GM18870 (cell line): ENCODE measurements at regions not wholly inside any gene's neighbourhood (a gene's known extent, or its start where the extent isn't known, plus 50 kb on each side); places are given as distances from the start of the nearest gene placed in this dataset.
"Not testable (repeated sequence)": the region's sequence is repeated elsewhere in the genome, so short reads cannot be mapped to it uniquely, and the experiment has no call there.

Experiments
- ATAC-seq: cut with Tn5 transposase; IDR thresholded peaks from one replicate; pipeline ENCODE4 v1.9.1; 2021; ENCODE audit warnings: moderate library complexity; ENCODE audit not compliant: unreplicated experiment

DNA sequence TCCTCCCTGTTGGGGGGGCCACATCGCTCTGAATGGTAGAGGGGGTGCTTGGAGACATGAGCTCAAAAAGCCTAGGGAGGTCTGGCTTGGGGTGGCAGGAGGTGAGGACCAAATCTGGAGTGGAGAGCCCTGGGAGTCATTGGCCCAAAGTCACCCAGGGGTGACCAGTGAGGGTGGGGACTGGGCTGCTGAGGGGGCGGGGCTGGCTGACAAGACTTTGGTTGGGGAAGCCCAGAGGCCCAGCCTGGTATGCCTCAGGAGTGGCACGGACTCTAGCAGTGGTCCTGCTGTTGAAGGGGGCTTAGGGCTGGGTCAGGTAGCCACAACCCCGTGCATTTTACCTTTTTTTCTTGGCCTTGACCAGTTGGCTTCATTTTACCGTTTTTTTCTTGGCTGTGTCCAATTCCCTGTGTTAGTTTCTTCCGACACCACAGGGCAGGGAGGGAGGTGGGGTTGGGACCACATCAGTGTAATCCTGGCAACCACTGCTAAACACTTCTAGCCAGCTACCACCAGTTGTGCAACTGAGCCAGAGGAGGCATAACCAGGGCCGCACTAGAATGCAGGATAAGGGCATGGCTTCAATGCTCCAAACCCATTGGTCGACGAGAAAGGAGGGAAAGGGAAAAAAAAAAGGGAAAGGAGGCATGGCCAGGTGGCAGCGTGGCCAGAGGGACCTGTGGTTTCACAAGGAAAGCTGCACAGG, 105.3 kb upstream of the C2CD4B start:
- no peak for ATAC-seq

DNA sequence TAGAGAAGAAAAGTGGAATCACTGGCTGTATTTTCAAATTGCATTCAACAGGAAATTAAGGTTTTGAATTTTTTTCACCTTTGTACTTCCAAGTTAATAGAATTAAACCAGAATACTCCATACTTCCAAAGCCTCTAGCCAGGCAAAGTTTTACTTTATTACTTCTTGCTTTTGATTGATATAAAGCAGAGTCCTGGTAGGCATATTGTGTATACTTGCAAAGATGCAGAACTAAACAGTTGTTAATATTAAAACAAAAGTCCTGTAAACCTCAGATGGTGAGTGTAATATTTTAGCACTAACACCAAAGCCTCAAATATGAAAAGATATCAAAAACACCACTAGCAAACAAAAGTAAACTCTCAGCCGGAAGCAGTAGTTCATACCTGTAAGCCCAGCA, 107.2 kb upstream of the C2CD4B start:
- no peak for ATAC-seq

DNA sequence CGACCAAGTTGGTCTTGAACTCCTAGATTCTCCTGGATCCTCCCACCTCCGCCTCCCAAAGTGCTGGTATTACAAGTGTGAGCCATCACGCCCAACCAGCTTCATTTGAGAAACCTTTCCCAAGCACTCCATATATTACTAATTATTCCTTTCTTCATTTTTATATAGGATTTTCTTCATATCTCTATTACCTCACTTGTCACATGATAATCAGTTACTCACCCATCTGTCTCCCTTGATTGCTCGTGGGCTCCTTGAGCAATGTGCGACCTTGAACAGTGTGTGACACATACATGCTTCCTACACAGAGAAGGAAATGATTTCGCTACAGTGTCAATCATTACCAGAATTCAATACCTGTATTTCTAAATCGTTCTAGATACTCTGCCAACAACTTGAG, 110.7 kb upstream of the C2CD4B start:
- ATAC-seq: no peak

DNA sequence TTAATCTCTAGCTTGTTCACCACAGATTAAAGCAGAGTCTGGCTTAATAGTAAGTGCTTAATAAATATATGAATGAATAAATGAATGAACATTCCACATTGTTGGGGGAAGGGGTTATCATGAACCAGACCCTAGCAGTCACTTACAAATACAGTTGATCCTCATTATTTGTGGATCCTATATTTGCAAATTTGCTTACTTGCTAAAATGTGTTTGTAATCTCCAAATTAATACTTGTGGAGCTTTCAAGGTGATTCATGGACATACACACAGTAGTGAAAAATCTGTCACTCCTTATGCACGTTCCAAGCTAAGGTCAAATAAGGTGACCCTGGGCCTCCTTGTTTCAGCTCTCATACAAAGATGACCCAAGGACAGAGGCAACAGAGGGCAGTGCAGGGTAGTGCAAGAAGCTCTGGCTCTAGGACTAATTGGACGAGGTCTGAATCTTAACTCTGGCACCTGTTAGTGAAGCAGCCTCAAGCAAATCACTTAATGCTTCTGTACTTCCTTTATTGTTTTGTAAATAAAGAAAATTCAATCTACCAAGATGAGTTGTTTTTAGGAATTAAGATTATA, 112.8 kb upstream of the C2CD4B start:
- no peak for ATAC-seq

DNA sequence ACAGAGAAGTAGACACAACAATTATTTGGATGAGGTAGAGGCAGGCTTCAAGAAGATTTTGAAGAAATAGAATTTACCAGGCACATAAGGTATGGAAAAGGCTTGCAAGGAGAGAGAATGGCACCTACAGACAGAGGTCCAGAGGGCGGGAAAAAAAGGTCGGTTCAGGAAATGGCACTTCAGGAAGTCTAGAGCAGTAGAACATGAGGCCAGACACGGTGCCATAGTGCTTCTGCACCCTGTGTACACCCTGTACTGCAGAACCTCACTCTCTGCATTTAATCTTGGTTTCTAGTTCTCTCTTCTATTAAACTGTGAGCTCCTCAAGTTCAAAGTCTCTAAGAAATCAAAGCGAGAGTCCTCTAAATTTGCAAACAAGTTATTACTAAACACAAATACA, 113.4 kb upstream of the C2CD4B start:
- no peak for ATAC-seq

DNA sequence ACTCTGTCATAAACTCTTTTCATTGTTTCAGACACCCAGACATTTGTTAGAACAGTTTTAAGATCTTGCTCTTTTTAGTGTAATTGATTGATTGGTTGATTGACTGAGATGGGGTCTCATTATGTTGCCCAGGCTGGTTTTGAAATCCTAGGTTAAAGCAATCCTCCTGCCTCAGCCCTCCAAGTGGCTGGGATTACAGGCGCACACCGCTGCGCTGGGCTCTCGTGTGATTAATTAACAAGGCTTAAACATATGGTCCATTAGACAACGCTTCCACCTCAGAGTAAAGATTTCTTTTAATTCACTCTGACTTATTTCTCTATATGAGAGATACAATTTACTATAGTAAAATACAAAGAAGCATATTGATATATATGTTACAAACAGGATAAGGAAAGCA, 114.0 kb upstream of the C2CD4B start:
- no peak for ATAC-seq

DNA sequence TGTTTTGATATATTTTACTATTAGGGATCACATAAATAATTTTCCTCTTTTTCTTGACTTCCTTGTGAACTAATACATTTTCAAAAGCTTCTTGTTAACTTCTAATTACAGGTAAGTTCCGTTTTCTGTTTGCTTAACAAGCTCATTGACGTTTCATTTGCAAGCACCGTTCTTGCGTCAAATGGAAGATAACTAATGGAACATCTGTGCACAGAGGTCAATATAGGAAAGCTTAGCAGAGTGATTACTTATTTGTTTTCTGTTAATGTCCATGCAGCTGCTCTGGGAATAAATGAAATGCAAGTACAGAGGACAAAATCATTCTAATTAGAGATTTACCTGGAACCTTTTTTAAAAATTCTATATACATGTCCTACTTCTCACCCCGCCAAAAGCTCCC, 115.5 kb upstream of the C2CD4B start:
- no peak for ATAC-seq

DNA sequence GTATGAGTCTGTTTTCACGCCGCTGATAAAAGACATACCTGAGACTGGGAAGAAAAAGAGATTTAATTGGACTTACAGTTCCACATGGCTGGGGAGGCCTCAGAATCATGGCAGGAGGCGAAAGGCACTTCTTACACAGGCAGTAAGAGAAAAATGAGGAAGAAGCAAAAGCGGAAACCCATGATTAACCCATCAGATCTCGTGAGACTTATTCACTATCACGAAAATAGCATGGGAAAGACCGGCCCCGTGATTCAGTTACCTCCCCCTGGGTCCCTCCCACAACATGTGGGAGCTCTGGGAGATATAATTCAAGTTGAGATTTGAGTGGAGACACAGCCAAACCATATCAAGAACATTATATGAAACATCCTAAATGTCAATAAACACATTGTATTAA, 116.7 kb upstream of the C2CD4B start:
- not testable (repeated sequence) for ATAC-seq

DNA sequence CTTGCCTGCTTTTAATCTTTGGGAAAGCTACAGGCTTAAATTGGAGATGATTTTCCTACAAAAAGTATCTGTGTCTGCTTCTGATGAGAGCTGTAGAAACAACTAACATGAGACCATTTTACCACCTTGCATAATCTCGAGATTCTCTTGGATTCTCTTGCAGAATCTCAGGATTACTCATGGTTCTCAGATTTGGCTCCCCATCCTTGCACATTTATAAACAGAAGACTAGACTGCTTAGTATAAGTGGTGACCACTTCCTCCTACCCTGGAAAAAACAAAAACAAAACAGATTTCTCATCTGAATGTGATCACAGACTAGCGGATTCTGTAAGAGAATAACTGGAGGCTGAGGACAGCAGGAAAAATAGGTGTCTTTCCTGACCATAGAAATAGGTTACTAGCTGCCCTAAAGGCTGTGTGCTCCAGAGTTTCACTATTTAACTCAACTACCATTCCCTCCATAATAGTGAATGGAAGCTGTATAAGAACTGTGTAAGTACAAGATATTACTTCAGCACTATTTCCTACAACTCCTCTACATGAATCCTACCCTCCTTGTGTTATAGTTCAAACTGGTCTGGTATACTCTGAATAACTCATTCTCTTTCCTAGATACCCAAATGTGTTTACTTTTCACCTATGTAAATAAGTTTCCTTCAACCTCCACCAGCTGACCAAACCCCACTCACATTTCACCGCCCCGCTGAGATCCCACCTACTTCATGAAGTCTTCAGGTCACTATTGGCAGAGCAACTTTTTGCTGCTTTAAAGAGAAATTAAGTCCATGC, 122.2 kb upstream of the C2CD4B start:
- no peak for ATAC-seq

DNA sequence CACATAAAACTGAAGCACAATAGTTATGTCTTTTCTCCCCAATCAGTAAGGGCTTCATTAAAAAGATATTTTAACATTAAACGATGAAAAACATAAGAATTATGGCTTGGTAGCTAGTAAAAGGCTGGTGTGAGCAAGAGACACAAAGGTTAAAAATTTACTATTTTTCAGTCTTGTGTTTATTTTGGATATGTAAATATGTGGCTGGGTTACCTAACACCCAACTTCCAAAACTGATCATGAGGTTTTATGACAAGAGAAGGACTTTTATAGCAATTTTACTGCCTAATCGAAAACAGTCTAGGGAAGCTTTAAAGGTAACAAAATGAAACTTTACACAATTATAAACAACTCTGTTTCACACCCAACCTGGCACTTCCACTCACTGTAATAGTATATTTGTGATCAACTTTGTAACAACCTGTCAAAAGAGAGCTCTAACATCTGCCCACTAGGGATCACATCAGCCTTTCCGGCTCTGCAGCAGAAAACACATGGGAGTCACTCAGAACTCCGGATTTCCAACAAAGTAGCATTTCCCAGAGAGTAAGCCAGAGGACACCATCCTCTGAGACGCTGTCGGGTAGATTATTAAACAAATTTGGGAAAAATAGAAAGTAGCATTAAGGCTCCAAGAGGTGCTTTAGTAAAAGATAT, 123.4 kb upstream of the C2CD4B start:
- ATAC-seq: no peak

DNA sequence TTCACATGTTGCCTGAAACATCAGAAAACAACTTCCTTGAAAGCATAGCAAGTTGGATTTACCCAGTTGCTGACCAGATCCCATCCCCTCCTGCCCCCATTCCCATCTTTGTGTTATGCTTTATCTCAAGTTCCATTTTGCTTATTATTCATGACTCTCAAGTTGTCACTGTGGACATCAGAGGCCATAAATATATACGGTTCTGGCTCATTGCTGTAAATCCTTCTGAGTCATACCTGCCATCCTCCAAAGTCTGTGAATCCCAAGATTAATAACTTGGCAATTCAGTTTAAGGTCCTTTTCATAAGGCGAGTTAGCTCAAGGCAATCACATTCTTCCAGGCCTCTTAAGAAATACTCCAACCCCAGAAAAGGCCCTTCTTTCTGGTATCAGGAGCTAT, 126.2 kb upstream of the C2CD4B start:
- ATAC-seq: no peak

DNA sequence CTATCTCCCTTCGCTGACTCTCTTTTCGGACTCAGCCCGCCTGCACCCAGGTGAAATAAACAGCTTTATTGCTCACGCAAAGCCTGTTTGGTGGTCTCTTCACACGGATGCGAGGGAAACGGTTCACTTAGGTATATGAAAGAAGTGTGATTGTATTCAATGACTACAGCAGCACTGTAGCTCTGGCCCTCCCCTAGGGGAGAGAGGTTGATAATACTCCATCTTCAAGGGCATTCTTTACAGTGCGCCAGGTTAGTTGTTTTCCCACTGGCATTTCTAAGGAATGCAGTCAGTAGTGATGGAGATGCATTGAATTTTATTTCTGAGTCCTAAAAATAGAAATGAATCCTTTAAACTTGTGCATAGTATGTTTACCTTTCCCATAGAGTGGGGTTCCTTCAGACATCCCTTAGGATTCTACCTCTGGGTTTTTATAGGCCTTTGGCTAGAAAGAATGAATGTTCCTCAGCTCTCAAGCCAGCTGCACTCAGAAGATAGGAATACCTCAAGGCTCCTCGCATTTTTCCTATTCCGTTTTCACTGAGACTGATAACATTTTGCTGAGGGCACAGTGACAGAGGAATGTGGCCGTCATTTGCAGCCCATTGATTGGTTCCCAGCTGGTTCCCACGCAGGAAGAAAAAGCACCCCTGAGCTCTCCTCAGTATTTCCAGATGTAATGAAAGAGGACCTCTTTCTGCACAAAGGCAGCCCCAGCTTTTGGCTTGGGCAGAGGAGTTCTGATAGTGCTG, 131.8 kb upstream of the C2CD4B start:
- no peak for ATAC-seq

DNA sequence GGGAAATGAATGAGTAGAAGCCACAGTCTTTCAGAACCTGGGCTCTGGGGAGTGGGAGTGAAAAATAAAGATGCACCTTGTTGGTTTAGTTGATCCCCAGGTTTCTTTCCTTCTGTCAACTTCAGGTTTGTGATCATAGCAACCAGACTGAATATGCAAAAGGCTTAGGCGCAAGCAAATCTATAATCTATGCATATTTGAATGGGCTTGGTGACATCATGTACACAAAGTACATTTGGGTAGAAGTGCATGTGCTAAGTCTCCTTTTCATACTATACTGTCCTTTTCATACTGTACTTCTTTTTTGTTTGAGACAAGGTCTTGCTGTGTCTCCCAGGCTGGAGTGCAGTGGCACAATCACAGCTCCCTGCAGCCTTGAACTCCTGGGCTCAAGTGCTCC, 132.4 kb upstream of the C2CD4B start:
- no peak for ATAC-seq

DNA sequence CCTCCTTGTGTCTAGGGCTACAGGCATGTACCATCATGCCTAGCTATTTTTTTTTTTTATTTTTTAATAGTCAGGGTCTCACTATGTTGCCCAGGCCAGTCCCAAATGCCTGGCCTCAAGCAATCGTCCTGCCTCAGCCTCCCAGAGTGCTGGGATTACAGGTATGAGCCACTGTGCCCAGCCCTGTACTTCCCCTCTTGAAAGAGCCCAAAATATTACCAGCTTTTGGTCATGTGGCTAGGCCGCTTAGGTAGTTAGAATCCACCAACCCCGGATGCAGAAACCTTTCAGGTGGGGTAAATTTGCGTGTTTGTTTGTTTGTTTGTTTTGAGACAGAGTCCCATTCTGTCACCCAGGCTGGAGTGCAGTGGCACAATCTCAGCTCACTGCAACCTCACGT, 132.8 kb upstream of the C2CD4B start:
- ATAC-seq: no peak

DNA sequence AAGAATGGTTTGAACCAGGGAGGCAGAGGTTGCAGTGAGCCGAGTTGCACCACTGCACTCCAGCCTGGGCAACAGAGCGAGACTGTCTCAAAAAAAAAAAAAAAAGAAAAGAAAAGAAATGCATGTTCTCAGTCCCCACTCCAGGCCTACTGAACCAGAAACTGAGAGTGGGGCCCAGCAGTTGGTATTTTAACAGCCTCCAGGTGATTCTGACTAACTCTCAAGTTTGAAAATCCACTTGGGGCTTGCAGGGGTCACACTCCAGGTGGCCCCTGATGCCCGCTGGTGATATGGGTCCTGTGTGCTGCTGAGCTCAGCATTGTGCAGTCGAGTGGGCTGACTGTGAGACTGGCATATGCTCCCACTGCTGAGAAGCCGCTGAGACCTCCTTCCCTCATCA, 133.7 kb upstream of the C2CD4B start:
- ATAC-seq: no peak

DNA sequence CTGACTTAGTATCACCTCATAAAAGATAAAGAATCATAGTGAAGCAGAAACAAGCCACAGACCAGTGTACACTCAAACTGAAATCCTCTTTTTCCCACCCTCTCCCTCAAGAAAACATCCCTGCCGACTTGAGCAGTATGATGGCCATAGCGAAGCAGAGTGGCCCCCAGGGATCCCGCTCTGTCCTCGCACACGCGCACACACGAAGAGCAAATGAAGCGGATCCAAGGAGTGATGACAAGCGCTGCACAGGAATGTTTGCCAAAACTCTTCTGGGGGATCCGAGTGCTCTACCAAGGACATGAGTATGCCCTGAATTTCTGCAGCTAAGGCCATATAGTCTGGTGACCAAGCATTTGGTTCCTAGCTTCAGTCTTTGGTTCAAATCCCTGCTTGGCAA, 134.5 kb upstream of the C2CD4B start:
- ATAC-seq: no peak

DNA sequence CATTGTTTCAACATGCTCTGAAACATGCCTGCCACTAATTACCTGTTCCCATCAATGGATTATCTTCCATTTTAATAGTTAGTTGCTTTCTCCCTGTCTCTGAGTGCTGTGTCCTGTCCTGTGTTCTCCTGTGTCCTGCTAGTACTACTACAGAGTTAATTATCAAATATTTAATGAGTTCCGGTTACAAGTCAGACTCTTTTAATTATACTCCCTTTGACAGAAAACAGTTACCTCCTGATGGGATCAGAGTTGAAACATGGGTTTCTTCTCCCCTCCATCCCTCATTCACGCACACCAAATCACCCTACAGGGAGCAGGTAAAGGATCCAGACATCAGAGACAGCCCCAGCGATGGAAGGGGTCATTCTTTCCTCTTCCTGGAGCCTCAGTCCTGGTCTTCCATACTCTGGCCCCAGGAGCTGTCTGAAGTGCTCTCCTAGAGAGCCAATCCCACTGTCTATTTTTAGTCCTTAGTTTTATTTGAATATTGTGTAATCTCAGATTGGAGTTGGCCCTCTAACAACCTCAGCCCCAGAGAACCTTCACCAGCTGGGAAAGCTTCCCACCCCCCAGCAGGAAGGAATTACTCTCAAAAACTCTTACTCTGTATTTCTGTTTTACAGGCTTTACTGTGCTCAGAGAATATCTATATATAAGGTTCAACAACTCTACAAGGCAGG, 137.0 kb upstream of the C2CD4B start:
- no peak for ATAC-seq

DNA sequence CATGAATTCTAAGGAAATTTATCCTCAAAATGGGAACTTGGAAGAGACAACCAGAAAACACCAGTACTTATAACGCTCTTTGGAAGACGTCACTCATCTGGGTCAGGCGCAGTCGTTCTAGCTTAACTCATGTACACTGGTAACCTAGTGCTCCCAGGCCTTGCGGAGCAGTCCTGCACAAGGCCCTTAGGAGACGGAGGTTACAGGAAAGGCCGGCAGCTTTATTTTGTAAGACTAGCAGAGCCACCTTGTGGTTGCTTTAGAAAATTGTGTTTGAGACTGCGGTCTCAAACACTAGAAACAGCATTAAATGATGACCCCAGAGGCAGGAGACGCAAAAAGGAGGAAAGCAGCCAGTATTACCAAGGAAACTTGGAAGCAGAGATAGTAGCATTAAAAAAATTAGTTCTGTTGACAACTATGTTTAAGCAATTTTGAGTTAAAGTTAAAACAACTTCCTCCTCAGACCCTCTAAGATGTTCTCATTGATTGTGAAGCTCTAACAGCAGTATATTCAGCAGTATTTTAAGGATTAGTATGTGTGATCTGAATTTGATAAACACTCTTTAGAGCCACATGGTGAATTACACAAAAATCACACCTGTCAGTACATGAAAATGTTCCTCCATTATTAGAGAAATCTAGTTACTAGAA, 141.9 kb upstream of the C2CD4B start:
- ATAC-seq: no peak

DNA sequence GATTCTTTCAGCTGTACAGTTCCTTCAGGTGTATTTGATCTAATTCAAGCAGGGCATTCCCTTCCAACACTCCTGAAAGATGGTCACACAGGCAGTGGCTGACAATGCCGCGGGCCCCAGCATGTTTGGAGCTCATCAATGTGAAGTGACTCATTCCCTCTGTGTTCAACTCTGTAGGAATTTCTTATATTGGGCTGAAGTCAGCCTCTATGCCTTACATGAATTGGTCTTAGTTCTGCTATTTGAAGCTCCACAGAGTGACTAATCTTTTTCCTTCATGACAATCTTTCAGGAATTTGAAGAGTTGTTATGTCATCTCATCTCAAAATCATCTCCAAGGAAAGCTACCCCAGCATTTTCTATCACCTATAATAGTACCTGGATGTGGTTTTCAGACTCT, 142.5 kb upstream of the C2CD4B start:
- no peak for ATAC-seq
